Stimulated activated CD4-positive, alpha-beta T cell treated with anti-CD3 and anti-CD28 coated beads, TNF-alpha, amount 100 ng/mL, for 4 hours (primary cell): ENCODE measurements at regions not wholly inside any gene's neighbourhood (a gene's known extent, or its start where the extent isn't known, plus 50 kb on each side); places are given as distances from the start of the nearest gene placed in this dataset.

ENCODE experiments used
- DNase-seq, 3 experiments: peaks; one replicate each; pipeline ENCODE4 v3.0.0-alpha.2; 2020; ENCODE audit warnings: low read depth in 3 of 3

- no peak for DNase-seq
Measured at GRCh38 chr5:155960177-155960576, 366.8 kb upstream of the SGCD start.

GRCh38 chr5:155969537-155969936, 357.4 kb upstream of the SGCD start:
- no peak for DNase-seq

- DNase-seq, result no peak
Measured at GRCh38 chr5:155974369-155974768, 352.6 kb upstream of the SGCD start.

- DNase-seq, result no peak
Measured at GRCh38 chr5:155978850-155979249, 348.1 kb upstream of the SGCD start.

GRCh38 chr5:155982354-155982753, 344.6 kb upstream of the SGCD start:
- DNase-seq, result no peak

- no peak for DNase-seq
Measured at GRCh38 chr5:155983954-155984353, 343.0 kb upstream of the SGCD start.

GRCh38 chr5:155987265-155987810, 339.6 kb upstream of the SGCD start:
- DNase-seq, result no peak

- no peak for DNase-seq
Measured at GRCh38 chr5:155989879-155990278, 337.1 kb upstream of the SGCD start.

GRCh38 chr5:155996123-155996522, 330.8 kb upstream of the SGCD start:
- DNase-seq, result no peak

GRCh38 chr5:155998257-155998656, 328.7 kb upstream of the SGCD start:
- DNase-seq, result no peak

GRCh38 chr5:156000115-156000514, 326.8 kb upstream of the SGCD start:
- no peak for DNase-seq

- no peak for DNase-seq
Measured at GRCh38 chr5:156004754-156005153, 322.2 kb upstream of the SGCD start.

- no peak for DNase-seq
Measured at GRCh38 chr5:156006026-156006647, 320.8 kb upstream of the SGCD start.

GRCh38 chr5:156008844-156009243, 318.1 kb upstream of the SGCD start:
- DNase-seq, result no peak

GRCh38 chr5:156009583-156009982, 317.4 kb upstream of the SGCD start:
- no peak for DNase-seq

- no peak for DNase-seq
Measured at GRCh38 chr5:156015137-156015536, 311.8 kb upstream of the SGCD start.

- DNase-seq, result no peak
Measured at GRCh38 chr5:156019130-156019529, 307.8 kb upstream of the SGCD start.

GRCh38 chr5:156019571-156020180, 307.3 kb upstream of the SGCD start:
- DNase-seq, result no peak

GRCh38 chr5:156020647-156021046, 306.3 kb upstream of the SGCD start:
- no peak for DNase-seq

- DNase-seq, result no peak
Measured at GRCh38 chr5:156021866-156022265, 305.1 kb upstream of the SGCD start.

GRCh38 chr5:156025656-156026055, 301.3 kb upstream of the SGCD start:
- DNase-seq, result no peak

GRCh38 chr5:156031181-156031580, 295.8 kb upstream of the SGCD start:
- no peak for DNase-seq

GRCh38 chr5:156036640-156037039, 290.3 kb upstream of the SGCD start:
- DNase-seq, result no peak
